ENCODE measurements at regions not wholly inside any gene's neighbourhood (a gene's known extent, or its start where the extent isn't known, plus 50 kb on each side); places are given as distances from the start of the nearest gene placed in this dataset.
A peak's percentile ranks its signal among the peaks of the same experiment; 100 is the strongest.

DNA sequence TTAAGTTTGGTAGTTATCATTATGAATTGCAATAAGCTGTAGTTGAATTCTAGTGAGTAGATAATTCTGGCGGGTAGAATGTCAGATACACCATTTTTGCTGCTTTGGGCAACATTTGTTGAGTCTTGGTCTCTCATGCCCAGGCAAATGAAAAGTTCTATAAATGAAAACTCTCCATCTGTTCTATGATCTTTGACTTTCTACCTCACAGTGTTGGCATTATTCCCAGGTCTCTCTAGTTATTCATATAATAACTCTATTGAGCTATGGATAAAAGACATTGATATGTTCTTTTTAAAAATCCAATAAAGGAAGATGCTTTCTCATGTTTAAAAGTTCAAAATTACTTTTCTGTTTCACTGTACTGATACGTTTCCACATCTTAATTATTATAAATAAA, 415.3 kb upstream of the SEMA3D start:
- ATAC-seq (no peak), DNase-seq (ENCODE audit: low spot score) (no peak)

- no peak for ATAC-seq
- DNase-seq (ENCODE audit: low spot score), result no peak
These were observed 413.5 kb upstream of the SEMA3D start for GRCh38 chr7:85600395-85600794.

DNA sequence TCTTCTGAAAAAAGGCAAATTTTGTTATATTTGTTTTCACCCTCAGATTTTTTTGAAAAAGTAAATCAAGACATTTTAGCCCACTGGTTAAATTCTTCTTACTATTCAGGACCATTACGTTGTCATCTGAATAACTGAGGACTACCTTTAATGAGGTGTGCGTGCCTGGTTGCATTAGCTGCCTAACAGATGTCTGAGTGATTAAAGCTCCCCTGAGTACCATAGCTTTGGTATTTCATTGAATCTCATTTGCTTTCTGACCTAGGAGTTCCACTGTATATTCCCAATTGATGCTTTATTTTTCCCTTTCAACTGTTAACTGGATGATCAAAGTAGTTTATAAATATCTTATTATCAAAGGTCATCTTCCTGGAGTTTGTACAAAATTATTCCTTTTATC, 410.0 kb upstream of the SEMA3D start:
- DNase-seq (ENCODE audit: low spot score) (no peak), ATAC-seq (no peak)

DNA sequence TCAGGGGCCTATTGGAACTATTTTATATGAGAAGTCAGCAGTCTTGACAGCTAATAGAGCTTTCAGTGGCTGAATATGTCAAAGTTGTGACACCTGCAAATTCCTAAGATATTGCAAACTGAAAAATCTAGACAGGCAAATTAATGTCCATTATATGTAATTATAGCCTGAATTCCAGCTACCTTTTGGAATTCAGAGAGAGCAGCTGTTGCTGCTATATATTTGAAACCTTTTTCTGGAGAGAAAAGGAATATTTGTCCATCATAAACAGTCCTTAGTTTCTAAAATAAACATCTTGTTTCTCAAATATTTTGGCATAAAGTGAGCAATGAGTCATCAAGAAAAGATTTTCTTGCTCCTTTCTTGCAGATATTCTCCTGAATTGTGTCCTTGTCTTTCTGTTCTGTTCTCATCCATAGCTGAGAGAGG, 408.9 kb upstream of the SEMA3D start:
- DNase-seq (ENCODE audit: low spot score) (no peak), ATAC-seq (no peak)

- ATAC-seq (no peak), DNase-seq (ENCODE audit: low spot score) (no peak)
These were observed 406.5 kb upstream of the SEMA3D start for GRCh38 chr7:85593355-85593754.

GRCh38 chr7:85587785-85588184, 400.9 kb upstream of the SEMA3D start:
- ATAC-seq, result no peak
- no peak for DNase-seq (ENCODE audit: low spot score)

DNA sequence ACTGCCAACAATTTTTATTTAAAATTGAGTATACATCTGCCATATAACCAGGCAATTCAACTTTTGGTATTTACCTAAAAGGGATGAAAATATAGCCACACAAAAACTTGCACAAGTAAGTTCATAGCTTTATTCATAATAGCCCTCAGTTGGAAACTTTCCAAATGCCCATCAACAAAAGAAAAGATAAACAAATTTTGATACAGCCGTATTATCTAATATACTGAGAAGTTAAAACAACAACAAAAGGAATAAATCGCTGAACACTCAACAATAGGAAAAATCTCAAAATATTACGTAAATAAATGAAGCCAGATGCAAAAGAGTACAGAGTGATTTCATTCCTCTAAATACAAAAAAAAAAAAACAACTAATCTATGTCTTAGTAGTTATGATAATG, 399.2 kb upstream of the SEMA3D start:
- no peak for DNase-seq (ENCODE audit: low spot score)

GRCh38 chr7:85583131-85583953, 396.5 kb upstream of the SEMA3D start:
- ATAC-seq (no peak), DNase-seq (ENCODE audit: low spot score) (no peak)

More for the DNA sequence above, 399.2 kb upstream of the SEMA3D start:
- no peak for ATAC-seq

- ATAC-seq (no peak), DNase-seq (ENCODE audit: low spot score) (no peak)
These were observed 387.0 kb upstream of the SEMA3D start for GRCh38 chr7:85573844-85574243.

- DNase-seq (ENCODE audit: low spot score), result no peak
- ATAC-seq, result no peak
These were observed 386.5 kb upstream of the SEMA3D start for GRCh38 chr7:85573346-85573745.

- no peak for DNase-seq (ENCODE audit: low spot score)
- ATAC-seq, result no peak
These were observed 384.0 kb upstream of the SEMA3D start for GRCh38 chr7:85570898-85571297.

- DNase-seq (ENCODE audit: low spot score) (no peak), ATAC-seq (no peak)
These were observed 381.1 kb upstream of the SEMA3D start for GRCh38 chr7:85567983-85568382.

GRCh38 chr7:85566095-85566794, 379.4 kb upstream of the SEMA3D start:
- no peak for DNase-seq (ENCODE audit: low spot score)
- ATAC-seq, result no peak

DNA sequence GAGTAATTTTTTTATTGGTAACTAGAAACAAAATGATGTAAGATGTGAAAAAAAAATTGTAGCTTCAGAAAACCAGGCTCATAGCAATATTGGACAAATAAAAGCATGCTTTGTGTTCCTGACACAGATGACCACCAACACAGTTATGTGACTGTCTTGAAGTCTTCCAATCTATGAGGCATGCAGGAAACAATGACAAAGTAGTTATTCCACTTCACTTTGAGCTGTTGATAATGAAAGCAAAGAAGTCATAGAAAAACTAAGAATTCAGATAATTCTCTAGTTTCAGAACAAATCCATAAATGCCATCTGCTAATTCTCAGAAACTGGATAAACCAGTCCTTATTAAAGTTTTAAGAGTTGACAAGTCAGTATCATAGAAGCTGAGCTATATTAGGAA, 378.4 kb upstream of the SEMA3D start:
- DNase-seq (ENCODE audit: low spot score) (no peak), ATAC-seq (no peak)

GRCh38 chr7:85564861-85565260, 378.0 kb upstream of the SEMA3D start:
- ATAC-seq, result no peak

GRCh38 chr7:85561706-85562105, 374.9 kb upstream of the SEMA3D start:
- ATAC-seq (no peak), DNase-seq (ENCODE audit: low spot score) (no peak)

More at GRCh38 chr7:85564861-85565260, 378.0 kb upstream of the SEMA3D start:
- DNase-seq (ENCODE audit: low spot score), result no peak

DNA sequence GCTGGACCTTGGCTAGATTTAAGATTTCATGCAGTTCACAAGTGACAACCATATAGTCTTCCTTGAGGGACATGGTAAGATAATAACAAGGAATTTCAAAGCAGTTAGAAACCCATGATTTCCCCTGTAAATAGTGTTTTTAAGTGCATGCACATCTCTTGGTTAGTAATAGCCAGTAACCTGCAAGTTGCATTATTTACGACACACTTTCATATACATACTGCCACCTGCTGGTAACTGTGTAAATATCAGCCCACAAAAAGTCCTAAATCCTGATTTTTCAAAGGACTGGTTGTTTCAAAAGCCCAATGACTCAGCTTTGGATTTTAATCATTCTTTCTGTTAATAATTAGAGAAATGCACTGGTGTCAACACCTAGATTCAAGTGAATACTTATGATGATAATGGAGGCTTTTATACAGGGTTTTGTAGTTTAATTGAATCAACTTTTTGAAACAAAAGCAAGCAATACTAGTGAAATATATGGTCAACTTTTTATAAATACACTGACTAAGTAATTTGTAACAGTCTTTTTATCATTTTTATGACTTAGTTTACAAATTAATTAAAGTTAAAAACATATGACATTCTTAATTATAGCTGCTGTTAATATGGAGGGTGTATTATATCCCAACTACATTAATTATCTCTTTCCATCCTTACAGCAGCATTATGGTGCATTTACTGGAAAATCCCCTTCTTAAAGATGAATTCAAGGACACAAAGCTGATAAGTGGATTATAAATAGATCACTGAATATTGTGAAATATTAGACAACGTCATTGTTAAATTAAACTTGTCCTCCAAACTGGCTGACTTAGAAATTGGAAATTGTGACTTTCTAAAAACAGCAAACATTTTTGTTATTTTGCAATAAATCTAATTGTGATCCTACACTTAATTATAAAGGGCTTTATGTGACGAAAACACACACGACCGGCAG, 367.7 kb upstream of the SEMA3D start:
- DNase-seq (ENCODE audit: low spot score) (no peak), ATAC-seq (peak; percentile 93)

DNA sequence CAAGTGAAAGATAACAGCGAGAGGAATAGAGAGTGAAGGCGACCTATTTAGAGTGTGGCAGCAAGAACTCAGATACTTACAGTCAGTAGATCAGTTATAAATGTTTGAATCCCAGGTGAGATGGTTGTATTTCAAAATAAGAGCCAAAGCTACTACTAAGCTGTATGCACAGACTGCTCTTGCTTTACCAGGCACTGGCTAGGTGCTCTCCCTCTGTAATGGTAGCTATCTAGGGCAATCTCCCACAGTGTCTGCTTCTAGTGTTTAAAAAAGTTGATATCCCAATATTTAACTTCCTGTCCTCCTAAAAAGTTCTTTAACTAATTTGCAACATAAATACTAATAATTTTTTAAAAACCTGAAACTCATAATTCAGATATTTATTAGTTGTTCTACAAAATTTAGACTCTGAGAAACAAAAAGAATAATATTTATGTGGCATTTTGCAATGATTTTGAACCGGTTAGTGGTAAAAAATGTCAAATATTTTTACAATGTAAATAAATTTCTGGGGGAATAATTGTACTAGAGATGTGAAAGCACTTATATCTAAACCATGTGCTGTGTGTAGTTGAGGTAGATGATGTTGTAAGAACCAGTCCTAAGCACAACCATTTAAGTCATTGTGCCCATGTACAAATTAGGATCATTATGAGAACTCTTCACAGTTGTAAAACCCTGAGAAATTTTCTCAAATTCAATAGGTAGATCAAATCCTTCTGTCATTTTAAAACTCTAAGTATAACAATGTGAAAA, 349.3 kb upstream of the SEMA3D start:
- no peak for DNase-seq (ENCODE audit: low spot score)
- ATAC-seq, result no peak

GRCh38 chr7:85529831-85530230, 343.0 kb upstream of the SEMA3D start:
- no peak for DNase-seq (ENCODE audit: low spot score)
- no peak for ATAC-seq

DNA sequence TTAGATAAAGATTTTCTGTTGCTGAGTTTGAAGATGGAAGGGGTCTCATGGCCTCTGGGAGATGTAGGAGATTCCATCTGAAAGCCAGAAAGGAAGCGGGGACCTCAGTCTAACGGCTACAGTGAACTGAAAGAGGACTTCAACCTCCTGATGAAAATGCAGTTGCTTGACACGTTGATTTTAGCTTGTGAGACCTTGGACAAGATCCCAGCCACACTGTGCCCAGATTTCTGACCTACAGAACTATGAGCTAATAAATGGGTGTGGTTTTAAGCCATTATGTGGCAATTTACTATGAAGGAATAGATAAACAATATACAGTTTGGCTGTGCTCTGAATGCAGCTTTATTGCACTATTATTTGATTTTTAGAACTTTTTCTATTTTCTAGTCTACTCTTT, 342.3 kb upstream of the SEMA3D start:
- peak; percentile 74 for DNase-seq (ENCODE audit: low spot score)
- peak; percentile 99 for ATAC-seq

- ATAC-seq (no peak), DNase-seq (ENCODE audit: low spot score) (no peak)
These were observed 341.7 kb upstream of the SEMA3D start for GRCh38 chr7:85528581-85528980.

All from left lobe of liver (tissue), 2 donors.